Keratinocyte (primary cell): ENCODE measurements at regions not wholly inside any gene's neighbourhood (a gene's known extent, or its start where the extent isn't known, plus 50 kb on each side); places are given as distances from the start of the nearest gene placed in this dataset.
"Not testable (repeated sequence)": the region's sequence is repeated elsewhere in the genome, so short reads cannot be mapped to it uniquely, and the experiment has no call there.

ENCODE experiments used
- DNase-seq: peaks from one replicate; pipeline ENCODE4 v3.0.0-alpha.2; 2011; ENCODE audit warnings: low read depth, missing footprints, low spot score
- FAIRE-seq: peaks from 2 replicates; lab custom pipeline; 2011; peaks lifted over from hg19 to GRCh38; lab: Jason Lieb, UNC
- H2AFZ ChIP-seq: 2 replicates; pipeline ENCODE4 v1.6.0; 2012; ENCODE audit warnings: low read length, control low read depth, inconsistent platforms; ENCODE audit not compliant: control insufficient read depth
- H3K27ac ChIP-seq: 2 replicates; pipeline ENCODE4 v1.5.1; 2011; ENCODE audit warnings: low read length; ENCODE audit not compliant: control insufficient read depth, insufficient read depth
- H3K27me3 ChIP-seq: 3 replicates; pipeline ENCODE4 v1.6.0; 2011; ENCODE audit warnings: low read length; ENCODE audit not compliant: control insufficient read depth, insufficient read depth; ENCODE audit errors: extremely low read depth
- H3K36me3 ChIP-seq, 2 experiments: 2 replicates in 1 of 2; 3 replicates in 1 of 2; pipeline ENCODE4 v1.5.1; 2011; ENCODE audit warnings: low read length in 2 of 2, mild to moderate bottlenecking in 1 of 2; ENCODE audit not compliant: control insufficient read depth in 2 of 2, insufficient read depth in 2 of 2; ENCODE audit errors: extremely low read depth in 1 of 2
- H3K4me1 ChIP-seq: 3 replicates; pipeline ENCODE4 v1.5.1; 2011; ENCODE audit warnings: low read length; ENCODE audit not compliant: control insufficient read depth, insufficient read depth; ENCODE audit errors: extremely low read depth
- H3K4me2 ChIP-seq: 3 replicates; pipeline ENCODE4 v1.6.0; 2011; ENCODE audit warnings: low read depth, low read length; ENCODE audit not compliant: control insufficient read depth, insufficient read depth; ENCODE audit errors: extremely low read depth
- H3K4me3 ChIP-seq, 3 experiments: fragments of 200-600 bp in 1 of 3; sonication (generic) in 1 of 3; 2 replicates in 2 of 3; 3 replicates in 1 of 3; pipeline ENCODE4 v1.5.1; 2011 to 2016; ENCODE audit warnings: low read length in 3 of 3, mild to moderate bottlenecking in 3 of 3, control low read depth in 2 of 3, inconsistent platforms in 1 of 3, low read depth in 1 of 3, mixed read lengths in 1 of 3, mixed run types in 1 of 3, moderate library complexity in 1 of 3; ENCODE audit not compliant: control insufficient read depth in 2 of 3, insufficient read depth in 2 of 3; ENCODE audit errors: extremely low read depth in 1 of 3
- H3K79me2 ChIP-seq: 2 replicates; pipeline ENCODE4 v1.6.0; 2012; ENCODE audit warnings: low read length; ENCODE audit not compliant: control insufficient read depth, insufficient read depth
- H3K9ac ChIP-seq: 3 replicates; pipeline ENCODE4 v1.6.0; 2011; ENCODE audit warnings: low read length; ENCODE audit not compliant: control insufficient read depth, insufficient read depth; ENCODE audit errors: extremely low read depth
- H3K9me1 ChIP-seq: 3 replicates; pipeline ENCODE4 v1.6.0; 2011; ENCODE audit warnings: low read length; ENCODE audit not compliant: control insufficient read depth, insufficient read depth; ENCODE audit errors: extremely low read depth
- H3K9me3 ChIP-seq: 2 replicates; pipeline ENCODE4 v1.5.1; 2012; ENCODE audit warnings: low read depth, low read length; ENCODE audit not compliant: control insufficient read depth
- H4K20me1 ChIP-seq: 3 replicates; pipeline ENCODE4 v1.6.0; 2011; ENCODE audit warnings: low read length; ENCODE audit not compliant: control insufficient read depth, insufficient read depth; ENCODE audit errors: extremely low read depth
- dilution Hi-C: fragments of 300-500 bp; cut with MboI; formaldehyde crosslinking; loops from one replicate; pipeline ENCODE4 v1.7.0; 2020; ENCODE audit warnings: low sequenced_read_pairs; ENCODE audit not compliant: extremely low pct_ligation_motif_present

DNA sequence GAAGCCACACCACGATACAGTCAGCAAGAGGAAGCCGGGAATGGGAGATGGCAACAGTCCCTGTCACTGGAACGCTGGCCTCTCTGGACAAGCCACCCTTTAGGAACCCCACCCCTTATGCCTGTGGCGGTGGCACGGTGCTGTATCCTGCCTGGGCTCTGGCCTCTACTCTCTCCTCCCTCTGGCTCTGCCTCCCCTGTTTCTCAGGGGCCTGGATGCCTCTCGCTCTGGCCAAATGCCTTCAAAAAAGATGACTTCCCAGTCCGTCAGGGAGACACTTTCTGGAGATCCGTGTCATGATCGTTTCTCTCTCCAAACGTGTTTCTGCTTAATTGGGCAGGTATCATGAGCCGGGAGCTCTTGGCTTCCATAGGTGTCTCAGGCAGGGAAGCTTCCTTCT, 99.1 kb upstream of the FOXD4L5 start:
- H3K4me2 ChIP-seq, DNase-seq, H3K79me2 ChIP-seq, FAIRE-seq, H3K27ac ChIP-seq, H3K9me3 ChIP-seq, H4K20me1 ChIP-seq, H3K9ac ChIP-seq, dilution Hi-C loops, H3K36me3 ChIP-seq, H3K4me1 ChIP-seq, H3K4me3 ChIP-seq, H2AFZ ChIP-seq, H3K9me1 ChIP-seq, H3K27me3 ChIP-seq: not testable (repeated sequence)

DNA sequence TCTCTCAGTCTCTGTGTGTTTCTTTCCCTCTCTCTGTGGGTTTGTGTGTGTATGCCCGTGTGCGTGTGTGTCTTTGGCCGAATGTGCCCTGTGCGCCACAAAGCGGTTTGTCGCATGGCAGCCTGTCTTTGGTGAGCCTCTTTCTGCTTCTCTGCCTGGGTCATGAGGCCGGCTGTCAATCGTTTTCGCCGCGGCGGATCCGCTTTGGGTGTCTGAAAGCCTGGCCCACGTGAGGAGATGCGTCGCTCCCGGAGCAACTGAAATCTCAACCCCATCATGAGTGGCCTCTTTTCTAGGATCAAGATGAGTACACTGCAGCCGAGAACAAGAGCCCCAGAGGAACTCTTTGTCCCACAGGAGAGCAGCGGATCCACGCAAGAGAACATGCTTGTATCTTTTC, 98.6 kb upstream of the FOXD4L5 start:
- not testable (repeated sequence) for H3K9me3 ChIP-seq

DNA sequence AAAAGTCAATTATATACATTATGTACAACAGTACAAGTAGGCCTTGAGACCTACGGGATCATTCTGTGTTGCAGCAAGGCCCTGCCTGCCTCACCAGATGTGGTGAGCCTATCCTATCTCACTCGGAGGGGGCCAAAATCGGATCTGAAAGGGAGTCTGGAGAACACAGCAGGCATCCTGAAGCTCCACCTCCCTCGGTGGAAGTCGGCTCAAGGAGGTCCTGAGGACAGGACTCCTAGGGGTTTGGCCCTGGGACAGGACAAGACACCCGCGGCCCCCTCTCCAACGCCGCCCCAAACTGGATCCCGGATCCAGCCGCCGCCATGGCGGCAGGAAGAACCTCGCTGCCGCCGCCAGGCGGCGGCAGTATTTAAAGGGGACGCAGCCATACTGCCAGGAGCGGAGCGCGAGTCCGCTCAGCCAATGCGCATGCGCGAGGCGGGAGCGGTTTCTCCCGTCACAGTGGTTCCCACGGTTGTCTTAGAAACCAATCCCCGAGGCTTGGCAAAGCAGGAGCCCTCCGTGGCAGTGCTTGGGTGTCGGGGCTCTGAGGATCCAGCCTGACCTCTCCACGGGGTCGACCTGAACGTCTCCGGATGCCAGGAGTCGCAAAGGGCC, 97.8 kb upstream of the FOXD4L5 start:
- H3K36me3 ChIP-seq, dilution Hi-C loops, H3K27me3 ChIP-seq, H3K27ac ChIP-seq, H3K9me3 ChIP-seq, H3K9me1 ChIP-seq, H4K20me1 ChIP-seq, H3K4me2 ChIP-seq, DNase-seq, FAIRE-seq, H3K4me1 ChIP-seq, H3K9ac ChIP-seq, H3K4me3 ChIP-seq, H3K79me2 ChIP-seq, H2AFZ ChIP-seq: not testable (repeated sequence)

More for the DNA sequence above, 98.6 kb upstream of the FOXD4L5 start:
- H3K27me3 ChIP-seq, FAIRE-seq, H3K4me1 ChIP-seq, H3K27ac ChIP-seq, dilution Hi-C loops, H3K9me1 ChIP-seq, H3K9ac ChIP-seq, H3K36me3 ChIP-seq, H4K20me1 ChIP-seq, H2AFZ ChIP-seq, H3K4me3 ChIP-seq, DNase-seq, H3K79me2 ChIP-seq, H3K4me2 ChIP-seq: not testable (repeated sequence)
